ENCODE measurements at regions not wholly inside any gene's neighbourhood (a gene's known extent, or its start where the extent isn't known, plus 50 kb on each side); places are given as distances from the start of the nearest gene placed in this dataset.

- DNase-seq = no peak
- Histone ChIP-seq H3K36me3 (ENCODE audit: control insufficient read depth, insufficient read depth, low read length) (no peaks in the 10 kb centered on the region), H3K27me3 (ENCODE audit: control insufficient read depth, insufficient read depth, low read length) (no peaks in the 10 kb centered on the region), H3K4me1 (ENCODE audit: control insufficient read depth, insufficient read depth, low read length) (no peaks in the 10 kb centered on the region), H3K4me3 (ENCODE audit: low read length) (no peak overlapping the region), H3K27ac (ENCODE audit: low read length) (no peak overlapping the region), H3K9me3 (ENCODE audit: control insufficient read depth, low read depth, low read length) (no peaks in the 10 kb centered on the region)
- WGBS (ENCODE audit: insufficient coverage, low lambda C conversion rate) = no CpG with 5 or more reads among the region's 7 CpGs
Observed at GRCh38 chr10:131706476-131706875, 194.3 kb upstream of the PPP2R2D start.

GRCh38 chr10:131706952-131707351 lies 193.9 kb upstream of the PPP2R2D start:
- no peaks in the 10 kb centered on the region for H3K4me1 ChIP-seq (ENCODE audit: control insufficient read depth, insufficient read depth, low read length)
- H3K36me3 ChIP-seq (ENCODE audit: control insufficient read depth, insufficient read depth, low read length) = no peaks in the 10 kb centered on the region
- no CpG with 5 or more reads among the region's 4 CpGs for WGBS (ENCODE audit: insufficient coverage, low lambda C conversion rate)
- DNase-seq = no peak
- H3K27me3 ChIP-seq (ENCODE audit: control insufficient read depth, insufficient read depth, low read length) = no peaks in the 10 kb centered on the region
- no peaks in the 10 kb centered on the region for H3K9me3 ChIP-seq (ENCODE audit: control insufficient read depth, low read depth, low read length)
- H3K27ac ChIP-seq (ENCODE audit: low read length) = no peak overlapping the region
- no peak overlapping the region for H3K4me3 ChIP-seq (ENCODE audit: low read length)

- Histone ChIP-seq H3K4me1 (ENCODE audit: control insufficient read depth, insufficient read depth, low read length) (no peaks in the 10 kb centered on the region), H3K4me3 (ENCODE audit: low read length) (no peak overlapping the region), H3K27ac (ENCODE audit: low read length) (no peak overlapping the region), H3K9me3 (ENCODE audit: control insufficient read depth, low read depth, low read length) (no peaks in the 10 kb centered on the region), H3K36me3 (ENCODE audit: control insufficient read depth, insufficient read depth, low read length) (no peaks in the 10 kb centered on the region), H3K27me3 (ENCODE audit: control insufficient read depth, insufficient read depth, low read length) (no peaks in the 10 kb centered on the region)
- no peak for DNase-seq
- WGBS (ENCODE audit: insufficient coverage, low lambda C conversion rate) = 67% methylated on average over 1 of the region's 17 CpGs
Observed at GRCh38 chr10:131708225-131708880, 192.5 kb upstream of the PPP2R2D start.

GRCh38 chr10:131710142-131710861 lies 190.5 kb upstream of the PPP2R2D start:
- WGBS (ENCODE audit: insufficient coverage, low lambda C conversion rate) = no CpG with 5 or more reads among the region's 17 CpGs
- no peaks in the 10 kb centered on the region for H3K4me1 ChIP-seq (ENCODE audit: control insufficient read depth, insufficient read depth, low read length)
- no peaks in the 10 kb centered on the region for H3K36me3 ChIP-seq (ENCODE audit: control insufficient read depth, insufficient read depth, low read length)
- H3K9me3 ChIP-seq (ENCODE audit: control insufficient read depth, low read depth, low read length) = no peaks in the 10 kb centered on the region
- H3K27me3 ChIP-seq (ENCODE audit: control insufficient read depth, insufficient read depth, low read length) = no peaks in the 10 kb centered on the region
- no peak overlapping the region for H3K4me3 ChIP-seq (ENCODE audit: low read length)
- H3K27ac ChIP-seq (ENCODE audit: low read length) = no peak overlapping the region
- DNase-seq = no peak

- Histone ChIP-seq H3K36me3 (ENCODE audit: control insufficient read depth, insufficient read depth, low read length) (no peaks in the 10 kb centered on the region), H3K27me3 (ENCODE audit: control insufficient read depth, insufficient read depth, low read length) (no peaks in the 10 kb centered on the region), H3K4me1 (ENCODE audit: control insufficient read depth, insufficient read depth, low read length) (peaks cover 2% of the 10 kb centered on the region), H3K9me3 (ENCODE audit: control insufficient read depth, low read depth, low read length) (no peaks in the 10 kb centered on the region), H3K4me3 (ENCODE audit: low read length) (no peak overlapping the region), H3K27ac (ENCODE audit: low read length) (no peak overlapping the region)
- WGBS (ENCODE audit: insufficient coverage, low lambda C conversion rate) = no CpG with 5 or more reads among the region's 5 CpGs
- no peak for DNase-seq
Observed at GRCh38 chr10:131722121-131722520, 178.7 kb upstream of the PPP2R2D start.

- no CpG with 5 or more reads among the region's 22 CpGs for WGBS (ENCODE audit: insufficient coverage, low lambda C conversion rate)
Observed at GRCh38 chr10:131722525-131723264, 178.1 kb upstream of the PPP2R2D start.

GRCh38 chr10:131723297-131724168 lies 177.3 kb upstream of the PPP2R2D start:
- Histone ChIP-seq H3K27me3 (ENCODE audit: control insufficient read depth, insufficient read depth, low read length) (no peaks in the 10 kb centered on the region), H3K9me3 (ENCODE audit: control insufficient read depth, low read depth, low read length) (no peaks in the 10 kb centered on the region), H3K4me3 (ENCODE audit: low read length) (no peak overlapping the region), H3K4me1 (ENCODE audit: control insufficient read depth, insufficient read depth, low read length) (peaks cover 2% of the 10 kb centered on the region), H3K27ac (ENCODE audit: low read length) (no peak overlapping the region), H3K36me3 (ENCODE audit: control insufficient read depth, insufficient read depth, low read length) (no peaks in the 10 kb centered on the region)
- no peak for DNase-seq
- WGBS (ENCODE audit: insufficient coverage, low lambda C conversion rate) = no CpG with 5 or more reads among the region's 20 CpGs

More at GRCh38 chr10:131722525-131723264, 178.1 kb upstream of the PPP2R2D start:
- Histone ChIP-seq H3K36me3 (ENCODE audit: control insufficient read depth, insufficient read depth, low read length) (no peaks in the 10 kb centered on the region), H3K27me3 (ENCODE audit: control insufficient read depth, insufficient read depth, low read length) (no peaks in the 10 kb centered on the region), H3K9me3 (ENCODE audit: control insufficient read depth, low read depth, low read length) (no peaks in the 10 kb centered on the region), H3K27ac (ENCODE audit: low read length) (no peak overlapping the region), H3K4me3 (ENCODE audit: low read length) (no peak overlapping the region), H3K4me1 (ENCODE audit: control insufficient read depth, insufficient read depth, low read length) (peaks cover 2% of the 10 kb centered on the region)
- DNase-seq = no peak

- Histone ChIP-seq H3K4me1 (ENCODE audit: control insufficient read depth, insufficient read depth, low read length) (peaks cover 2% of the 10 kb centered on the region), H3K27ac (ENCODE audit: low read length) (no peak overlapping the region), H3K4me3 (ENCODE audit: low read length) (no peak overlapping the region), H3K27me3 (ENCODE audit: control insufficient read depth, insufficient read depth, low read length) (no peaks in the 10 kb centered on the region), H3K9me3 (ENCODE audit: control insufficient read depth, low read depth, low read length) (no peaks in the 10 kb centered on the region), H3K36me3 (ENCODE audit: control insufficient read depth, insufficient read depth, low read length) (no peaks in the 10 kb centered on the region)
- 100% methylated on average over 2 of the region's 10 CpGs for WGBS (ENCODE audit: insufficient coverage, low lambda C conversion rate)
- no peak for DNase-seq
Observed at GRCh38 chr10:131724169-131724545, 176.7 kb upstream of the PPP2R2D start.

- H3K27ac ChIP-seq (ENCODE audit: low read length) = no peak overlapping the region
- no peak overlapping the region for H3K4me3 ChIP-seq (ENCODE audit: low read length)
- no CpG with 5 or more reads among the region's 17 CpGs for WGBS (ENCODE audit: insufficient coverage, low lambda C conversion rate)
- no peaks in the 10 kb centered on the region for H3K36me3 ChIP-seq (ENCODE audit: control insufficient read depth, insufficient read depth, low read length)
- H3K9me3 ChIP-seq (ENCODE audit: control insufficient read depth, low read depth, low read length) = no peaks in the 10 kb centered on the region
- no peaks in the 10 kb centered on the region for H3K27me3 ChIP-seq (ENCODE audit: control insufficient read depth, insufficient read depth, low read length)
- peaks cover 2% of the 10 kb centered on the region for H3K4me1 ChIP-seq (ENCODE audit: control insufficient read depth, insufficient read depth, low read length)
- DNase-seq = no peak
Observed at GRCh38 chr10:131724891-131725580, 175.8 kb upstream of the PPP2R2D start.

Measured in large intestine (tissue), 3 donors.